ENCODE measurements at regions not wholly inside any gene's neighbourhood (a gene's known extent, or its start where the extent isn't known, plus 50 kb on each side); places are given as distances from the start of the nearest gene placed in this dataset.
"Not testable (repeated sequence)": the region's sequence is repeated elsewhere in the genome, so short reads cannot be mapped to it uniquely, and the experiment has no call there.

- Mint-ChIP-seq H3K27ac (no peak overlapping the region), H3K36me3 (ENCODE audit: insufficient read depth in 1 of 3, low read depth in 3 of 3) (no peaks in the 10 kb centered on the region), H3K4me3 (no peak overlapping the region), H3K9me3 (no peaks in the 10 kb centered on the region), H3K4me1 (no peaks in the 10 kb centered on the region), H3K27me3 (ENCODE audit: low read depth) (no peaks in the 10 kb centered on the region)
- H2BK5ac ChIP-seq (ENCODE audit: insufficient read length, low read length), result no peak overlapping the region
- no peak overlapping the region for H3K14ac ChIP-seq (ENCODE audit: insufficient read depth, low read length)
- no peak overlapping the region for H3K56ac ChIP-seq (ENCODE audit: insufficient read length, low read depth, low read length)
- H4K5ac ChIP-seq (ENCODE audit: insufficient read length, low read depth, low read length), result no peak overlapping the region
- no peak overlapping the region for H4K8ac ChIP-seq (replicated peaks; ENCODE audit: insufficient read length, low read depth, low read length)
- H3K9ac ChIP-seq (ENCODE audit: extremely low read depth, insufficient read length, low read length), result no peak overlapping the region
- no peak overlapping the region for H2BK15ac ChIP-seq (ENCODE audit: low read depth, low read length)
- H4K91ac ChIP-seq (ENCODE audit: insufficient read length, low read depth, low read length), result no peak overlapping the region
- no peak overlapping the region for H2BK12ac ChIP-seq (ENCODE audit: insufficient read length, low read depth, low read length)
- no peak overlapping the region for H2BK20ac ChIP-seq (ENCODE audit: low read depth, low read length, poor library complexity, severe bottlenecking)
- no peak overlapping the region for H3K23ac ChIP-seq (ENCODE audit: insufficient read length, low read depth, low read length)
- no peak overlapping the region for H3K4ac ChIP-seq (ENCODE audit: low read depth, low read length)
- H3K27ac ChIP-seq (ENCODE audit: insufficient read length, low read depth, low read length), result no peak overlapping the region
- no peaks in the 10 kb centered on the region for H3K9me3 ChIP-seq (ENCODE audit: control insufficient read depth, low read depth, low read length)
- no peak overlapping the region for H2AFZ ChIP-seq (ENCODE audit: low read length)
- H3K4me2 ChIP-seq (ENCODE audit: insufficient read depth, insufficient read length, low read length), result no peak overlapping the region
- H3K79me1 ChIP-seq (ENCODE audit: insufficient read depth, low read depth, low read length, poor library complexity, severe bottlenecking), result no peaks in the 10 kb centered on the region
- no peak overlapping the region for H2BK120ac ChIP-seq (ENCODE audit: low read depth, low read length, poor library complexity, severe bottlenecking)
- H3K23me2 ChIP-seq (ENCODE audit: insufficient read length, low read depth, low read length, poor library complexity, severe bottlenecking), result no peaks in the 10 kb centered on the region
- H3T11ph ChIP-seq (ENCODE audit: low read length), result no peak overlapping the region
- DNase-seq, result no peak
- H3K27me3 ChIP-seq (ENCODE audit: insufficient read depth, low read length), result no peaks in the 10 kb centered on the region
- TF ChIP-seq CTCF (conservative IDR thresholded peaks at IDR 0.05), result no peak
- H3K4me1 ChIP-seq (ENCODE audit: insufficient read depth, low read length), result no peaks in the 10 kb centered on the region
- H3K18ac ChIP-seq (ENCODE audit: insufficient read length, low read depth, low read length), result no peak overlapping the region
- WGBS (ENCODE audit: extremely low coverage, insufficient read length, low lambda C conversion rate), result no CpG with 5 or more reads among the region's 17 CpGs
- no peak overlapping the region for H2AK5ac ChIP-seq (ENCODE audit: insufficient read length, low read length)
- H4K20me1 ChIP-seq (ENCODE audit: control insufficient read depth, insufficient read depth, insufficient read length), result no peaks in the 10 kb centered on the region
- H3K79me2 ChIP-seq (ENCODE audit: insufficient read depth, low read length), result no peaks in the 10 kb centered on the region
Measured at GRCh38 chrY:11070250-11071113, 1542.8 kb downstream of the TSPY10 start.

- H2AFZ ChIP-seq (ENCODE audit: low read length); H2BK5ac ChIP-seq (ENCODE audit: insufficient read length, low read length); H2BK120ac ChIP-seq (ENCODE audit: low read depth, low read length, poor library complexity, severe bottlenecking); H2BK20ac ChIP-seq (ENCODE audit: low read depth, low read length, poor library complexity, severe bottlenecking); H3K4me1 ChIP-seq (ENCODE audit: insufficient read depth, low read length); H3K4me3 Mint-ChIP-seq; H3K4me1 Mint-ChIP-seq; H3K27me3 ChIP-seq (ENCODE audit: insufficient read depth, low read length); H3K56ac ChIP-seq (ENCODE audit: insufficient read length, low read depth, low read length); H3K36me3 Mint-ChIP-seq (ENCODE audit: insufficient read depth in 1 of 3, low read depth in 3 of 3); H3K4me2 ChIP-seq (ENCODE audit: insufficient read depth, insufficient read length, low read length); H4K5ac ChIP-seq (ENCODE audit: insufficient read length, low read depth, low read length); H4K91ac ChIP-seq (ENCODE audit: insufficient read length, low read depth, low read length); H2BK12ac ChIP-seq (ENCODE audit: insufficient read length, low read depth, low read length); H3K14ac ChIP-seq (ENCODE audit: insufficient read depth, low read length); H3T11ph ChIP-seq (ENCODE audit: low read length); H3K27ac Mint-ChIP-seq; H3K23ac ChIP-seq (ENCODE audit: insufficient read length, low read depth, low read length); H3K9me3 ChIP-seq (ENCODE audit: control insufficient read depth, low read depth, low read length); H4K20me1 ChIP-seq (ENCODE audit: control insufficient read depth, insufficient read depth, insufficient read length); H3K27ac ChIP-seq (ENCODE audit: insufficient read length, low read depth, low read length); H3K79me1 ChIP-seq (ENCODE audit: insufficient read depth, low read depth, low read length, poor library complexity, severe bottlenecking); H3K18ac ChIP-seq (ENCODE audit: insufficient read length, low read depth, low read length); H3K23me2 ChIP-seq (ENCODE audit: insufficient read length, low read depth, low read length, poor library complexity, severe bottlenecking); H3K9me3 Mint-ChIP-seq; H3K27me3 Mint-ChIP-seq (ENCODE audit: low read depth); H2BK15ac ChIP-seq (ENCODE audit: low read depth, low read length); H4K8ac ChIP-seq (replicated peaks; ENCODE audit: insufficient read length, low read depth, low read length); H3K4ac ChIP-seq (ENCODE audit: low read depth, low read length); H3K9ac ChIP-seq (ENCODE audit: extremely low read depth, insufficient read length, low read length); H2AK5ac ChIP-seq (ENCODE audit: insufficient read length, low read length); H3K79me2 ChIP-seq (ENCODE audit: insufficient read depth, low read length); DNase-seq: not testable (repeated sequence)
- no CpG with 5 or more reads among the region's 3 CpGs for WGBS (ENCODE audit: extremely low coverage, insufficient read length, low lambda C conversion rate)
Measured at GRCh38 chrY:11085801-11086200, 1558.1 kb downstream of the TSPY10 start.

Data from H9 (cell line).